Tibial nerve (tissue), 4 donors: ENCODE measurements at regions not wholly inside any gene's neighbourhood (a gene's known extent, or its start where the extent isn't known, plus 50 kb on each side); places are given as distances from the start of the nearest gene placed in this dataset.

Experiments used
- EP300 ChIP-seq, 2 donors: sonication (generic); formaldehyde crosslinking; IDR thresholded peaks; one replicate each; pipeline ENCODE4 v1.6.1; 2017; ENCODE audit warnings: antibody characterized with exemption in 2 of 2, mild to moderate bottlenecking in 1 of 2
- TF ChIP-seq, protein P1 (sequence below), 5 experiments: fragments of 200-600 bp in 3 of 5; fragments of 450-650 bp in 2 of 5; sonication (generic) in 3 of 5; IDR thresholded peaks; one replicate each; pipeline ENCODE4 v1.5.1; 2016 to 2019; ENCODE audit warnings: antibody characterized with exemption in 5 of 5, mild to moderate bottlenecking in 3 of 5, moderate library complexity in 2 of 5

DNA sequence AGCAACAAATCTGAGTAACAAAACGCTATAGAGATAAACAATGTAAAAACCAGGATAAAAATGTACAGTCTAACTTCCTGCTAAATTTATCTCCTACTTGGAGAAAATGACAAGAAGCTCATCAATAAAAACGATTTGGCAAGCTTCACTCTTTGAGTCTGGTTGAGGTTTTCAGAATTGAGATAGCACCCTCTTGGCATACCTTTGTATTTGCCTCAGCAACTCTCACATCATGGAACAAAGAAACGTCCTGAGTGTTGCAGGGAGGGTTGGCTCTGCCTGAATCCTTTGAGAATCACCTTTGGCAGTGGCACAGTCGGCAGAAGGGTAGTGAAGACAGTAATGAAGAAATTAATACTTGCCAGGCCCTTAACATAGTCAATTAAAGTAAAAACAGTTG lies 430.6 kb downstream of the GRB14 start:
- TF ChIP-seq, protein P1, sequence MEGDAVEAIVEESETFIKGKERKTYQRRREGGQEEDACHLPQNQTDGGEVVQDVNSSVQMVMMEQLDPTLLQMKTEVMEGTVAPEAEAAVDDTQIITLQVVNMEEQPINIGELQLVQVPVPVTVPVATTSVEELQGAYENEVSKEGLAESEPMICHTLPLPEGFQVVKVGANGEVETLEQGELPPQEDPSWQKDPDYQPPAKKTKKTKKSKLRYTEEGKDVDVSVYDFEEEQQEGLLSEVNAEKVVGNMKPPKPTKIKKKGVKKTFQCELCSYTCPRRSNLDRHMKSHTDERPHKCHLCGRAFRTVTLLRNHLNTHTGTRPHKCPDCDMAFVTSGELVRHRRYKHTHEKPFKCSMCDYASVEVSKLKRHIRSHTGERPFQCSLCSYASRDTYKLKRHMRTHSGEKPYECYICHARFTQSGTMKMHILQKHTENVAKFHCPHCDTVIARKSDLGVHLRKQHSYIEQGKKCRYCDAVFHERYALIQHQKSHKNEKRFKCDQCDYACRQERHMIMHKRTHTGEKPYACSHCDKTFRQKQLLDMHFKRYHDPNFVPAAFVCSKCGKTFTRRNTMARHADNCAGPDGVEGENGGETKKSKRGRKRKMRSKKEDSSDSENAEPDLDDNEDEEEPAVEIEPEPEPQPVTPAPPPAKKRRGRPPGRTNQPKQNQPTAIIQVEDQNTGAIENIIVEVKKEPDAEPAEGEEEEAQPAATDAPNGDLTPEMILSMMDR (IDR thresholded peaks at IDR 0.05): no peak
- TF ChIP-seq EP300 (IDR thresholded peaks at IDR 0.05): no peak
